ENCODE measurements at regions not wholly inside any gene's neighbourhood (a gene's known extent, or its start where the extent isn't known, plus 50 kb on each side); places are given as distances from the start of the nearest gene placed in this dataset.

DNA sequence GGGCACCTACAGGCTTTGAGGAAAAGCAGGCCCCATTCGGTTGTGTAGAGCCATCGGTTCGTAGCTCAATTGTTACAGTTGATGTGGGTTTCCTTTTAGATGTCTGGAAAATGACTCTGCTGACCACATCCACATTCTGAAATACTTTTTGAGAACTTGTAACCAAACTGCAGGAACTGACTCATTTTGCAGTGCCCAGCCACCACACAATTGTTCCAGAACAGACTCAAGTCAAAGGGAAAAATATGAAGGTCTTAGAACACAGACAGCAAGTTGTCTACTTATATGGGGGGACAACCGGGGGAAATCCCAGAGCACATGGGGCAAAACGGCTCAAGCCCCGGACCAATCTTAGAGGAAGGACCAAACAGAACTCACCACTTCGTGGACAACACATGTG, 557.6 kb upstream of the DIPK2B start:
- FAIRE-seq = peak; percentile 97
- peak; percentile 87 for DNase-seq (ENCODE audit: low spot score)

DNA sequence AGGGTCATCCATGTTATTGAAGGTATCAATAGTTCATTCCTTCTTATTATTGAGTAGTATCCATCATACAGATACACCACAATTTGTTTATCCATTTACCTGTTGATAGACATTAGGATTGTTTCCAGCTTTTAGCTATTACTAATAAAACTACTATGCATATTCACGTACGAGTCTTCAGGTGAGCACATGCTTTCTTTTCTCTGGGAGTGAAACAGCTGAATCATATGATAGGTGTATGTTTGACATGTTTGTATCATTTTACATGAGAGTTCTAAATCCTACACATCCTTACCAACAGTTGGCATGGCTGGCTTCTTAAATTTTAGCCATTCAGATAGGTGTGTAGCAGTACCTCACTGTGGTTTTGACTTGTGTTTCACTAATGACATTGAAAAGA, 556.6 kb upstream of the DIPK2B start:
- DNase-seq (ENCODE audit: low spot score) (no peak), FAIRE-seq (no peak)

DNA sequence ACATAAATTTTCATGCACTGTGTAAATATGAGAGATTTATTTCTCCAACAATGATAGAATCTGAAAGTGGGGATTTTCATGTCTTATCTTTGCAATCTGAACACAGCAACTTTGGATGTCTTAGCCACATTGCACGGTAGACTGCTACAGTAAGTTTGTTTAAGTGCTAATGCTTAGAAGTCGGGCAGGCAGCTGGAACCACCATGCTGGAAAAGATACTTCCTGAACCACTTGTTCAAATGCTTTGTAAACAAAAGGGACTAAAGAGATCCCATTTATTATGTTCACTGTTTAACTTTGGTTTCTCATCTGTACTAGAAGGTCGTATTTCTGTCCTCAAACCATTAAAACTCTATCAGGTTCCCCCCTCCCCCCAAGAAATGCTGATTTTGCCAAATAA, 555.9 kb upstream of the DIPK2B start:
- peak; percentile 36 for DNase-seq (ENCODE audit: low spot score)
- FAIRE-seq = peak; percentile 89

DNA sequence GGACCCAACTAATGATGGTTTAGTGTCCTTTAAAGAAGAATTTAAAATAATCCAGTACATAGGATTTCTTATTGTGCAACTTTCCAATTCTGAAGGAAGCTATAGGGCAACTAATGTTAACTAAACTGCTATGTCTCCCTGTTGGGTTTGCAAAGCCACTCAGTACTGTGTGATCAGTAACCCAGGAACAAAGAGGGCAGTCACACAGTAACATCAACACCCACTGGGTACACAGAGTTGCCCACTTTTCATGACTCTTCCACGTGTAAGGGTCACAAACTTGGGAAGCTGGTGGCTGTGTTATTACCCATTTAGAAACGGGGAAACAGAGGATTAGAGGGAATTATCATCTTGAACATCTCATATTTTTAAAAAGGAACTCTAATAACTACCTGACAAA, 555.0 kb upstream of the DIPK2B start:
- DNase-seq (ENCODE audit: low spot score) = peak; percentile 34
- FAIRE-seq = no peak

DNA sequence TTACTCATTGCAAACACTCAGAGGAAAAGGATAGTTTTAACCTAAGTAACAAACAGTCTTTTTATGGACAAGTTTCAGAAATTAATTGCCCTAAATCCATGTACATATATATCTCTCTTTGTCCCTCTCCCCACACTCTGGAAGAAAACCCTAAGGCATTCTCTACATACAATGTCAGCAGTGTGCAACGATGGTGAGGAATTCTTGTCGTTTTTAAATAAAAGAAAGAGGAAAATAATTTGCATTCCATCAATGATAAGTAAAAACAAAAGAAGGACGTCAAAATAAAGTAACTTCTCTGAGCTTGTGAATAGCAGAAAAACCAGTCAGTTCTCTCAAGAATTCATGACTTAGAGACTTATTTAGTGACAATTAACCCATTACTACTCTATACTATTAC, 550.5 kb upstream of the DIPK2B start:
- no peak for DNase-seq (ENCODE audit: low spot score)
- FAIRE-seq = no peak

DNA sequence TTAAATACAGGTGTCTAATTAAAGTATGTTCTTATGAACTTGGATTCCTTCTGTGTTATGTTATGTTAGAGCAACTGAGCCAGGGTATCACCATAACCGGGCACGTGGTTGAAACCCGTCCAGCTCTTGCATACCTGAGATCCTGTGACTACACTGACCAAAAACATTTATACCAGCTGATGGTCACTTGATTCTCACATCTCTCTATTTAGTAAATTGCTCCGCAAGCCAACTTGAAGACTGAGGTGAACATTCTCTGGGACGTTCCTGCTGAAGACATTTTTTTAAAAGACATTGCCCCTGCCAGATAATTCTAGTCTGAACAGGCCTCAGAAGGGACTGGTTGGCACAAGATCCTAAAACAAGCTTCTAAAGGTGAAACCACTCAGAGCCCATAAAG, 550.0 kb upstream of the DIPK2B start:
- FAIRE-seq = no peak
- DNase-seq (ENCODE audit: low spot score) = no peak

DNA sequence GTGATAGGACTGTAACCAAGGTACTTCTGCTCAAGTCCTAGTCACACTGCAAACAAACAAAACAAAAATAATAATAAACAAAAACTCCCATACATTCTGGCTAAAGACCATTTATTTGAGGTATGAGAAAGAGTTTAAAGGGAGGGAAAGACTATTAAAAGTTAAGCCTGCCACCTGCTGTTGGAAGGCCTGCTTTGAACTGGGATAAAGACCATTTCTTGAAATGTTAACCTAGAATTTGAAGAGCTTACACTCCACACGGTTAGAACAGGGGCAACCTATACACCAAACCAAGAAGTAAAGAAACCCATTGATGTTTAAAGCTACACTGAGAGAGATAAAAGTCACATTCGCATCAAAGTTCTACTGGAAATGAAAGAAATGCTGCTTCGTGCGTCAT, 548.7 kb upstream of the DIPK2B start:
- no peak for FAIRE-seq
- DNase-seq (ENCODE audit: low spot score) = no peak

DNA sequence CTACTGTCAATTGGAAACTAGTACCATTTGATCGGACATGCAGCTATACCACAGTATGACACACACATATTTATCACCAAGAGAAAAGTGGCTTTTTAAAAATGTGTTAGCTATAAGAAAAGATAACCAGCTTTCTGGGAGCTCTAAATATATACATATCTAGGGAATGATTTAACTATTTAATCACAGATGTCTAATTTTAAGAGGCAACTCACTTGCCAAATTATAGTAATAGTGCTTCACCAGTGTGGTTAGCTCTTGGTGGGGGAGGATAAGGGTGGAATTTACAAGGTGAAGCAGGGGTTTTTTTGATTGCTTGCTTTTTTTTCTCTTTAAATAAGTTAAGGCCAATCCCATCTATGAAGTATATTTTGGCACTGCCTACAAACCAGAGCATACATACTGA, 547.7 kb upstream of the DIPK2B start:
- FAIRE-seq = no peak

DNA sequence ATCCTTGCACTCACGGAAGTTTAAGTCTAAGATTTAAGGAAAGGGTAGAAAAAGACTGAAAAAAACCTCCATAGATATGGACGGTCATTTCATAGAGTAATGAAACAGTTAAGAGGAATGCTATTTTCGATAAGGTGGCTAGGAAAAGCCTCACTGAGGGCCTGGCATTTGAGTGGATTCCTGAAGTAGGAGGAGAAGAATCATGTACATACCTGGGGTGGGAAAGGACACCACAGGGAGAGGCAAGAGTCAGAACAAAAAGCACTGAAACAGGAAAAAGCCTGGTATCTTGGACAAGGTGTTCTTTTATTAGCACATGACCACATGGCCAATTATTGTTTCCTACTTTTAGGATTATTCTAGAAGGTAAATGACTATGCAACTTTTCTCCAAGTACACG, 547.2 kb upstream of the DIPK2B start:
- FAIRE-seq = no peak

More for the DNA sequence above, 547.7 kb upstream of the DIPK2B start:
- no peak for DNase-seq (ENCODE audit: low spot score)

DNA sequence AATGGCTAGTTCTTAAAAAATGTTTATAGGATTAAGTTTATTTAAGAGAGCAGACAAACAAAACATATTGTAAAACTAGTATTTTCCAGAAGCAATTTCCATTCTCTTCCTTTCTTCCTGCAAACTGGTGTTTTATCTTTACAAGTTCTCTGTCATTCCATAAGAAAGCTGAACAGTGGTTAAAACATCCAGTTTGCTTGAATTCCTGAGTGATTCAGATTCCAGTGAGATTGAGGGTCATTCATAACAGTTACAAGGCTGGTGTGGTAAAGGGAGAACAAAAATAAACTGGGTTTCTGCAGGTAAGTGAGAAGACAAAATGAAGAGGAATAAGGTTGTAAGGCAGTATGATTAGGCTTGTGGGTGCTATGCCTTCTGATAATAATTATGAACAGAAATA, 544.8 kb upstream of the DIPK2B start:
- FAIRE-seq (no peak), DNase-seq (ENCODE audit: low spot score) (no peak)

More for the DNA sequence above, 547.2 kb upstream of the DIPK2B start:
- DNase-seq (ENCODE audit: low spot score) = no peak

DNA sequence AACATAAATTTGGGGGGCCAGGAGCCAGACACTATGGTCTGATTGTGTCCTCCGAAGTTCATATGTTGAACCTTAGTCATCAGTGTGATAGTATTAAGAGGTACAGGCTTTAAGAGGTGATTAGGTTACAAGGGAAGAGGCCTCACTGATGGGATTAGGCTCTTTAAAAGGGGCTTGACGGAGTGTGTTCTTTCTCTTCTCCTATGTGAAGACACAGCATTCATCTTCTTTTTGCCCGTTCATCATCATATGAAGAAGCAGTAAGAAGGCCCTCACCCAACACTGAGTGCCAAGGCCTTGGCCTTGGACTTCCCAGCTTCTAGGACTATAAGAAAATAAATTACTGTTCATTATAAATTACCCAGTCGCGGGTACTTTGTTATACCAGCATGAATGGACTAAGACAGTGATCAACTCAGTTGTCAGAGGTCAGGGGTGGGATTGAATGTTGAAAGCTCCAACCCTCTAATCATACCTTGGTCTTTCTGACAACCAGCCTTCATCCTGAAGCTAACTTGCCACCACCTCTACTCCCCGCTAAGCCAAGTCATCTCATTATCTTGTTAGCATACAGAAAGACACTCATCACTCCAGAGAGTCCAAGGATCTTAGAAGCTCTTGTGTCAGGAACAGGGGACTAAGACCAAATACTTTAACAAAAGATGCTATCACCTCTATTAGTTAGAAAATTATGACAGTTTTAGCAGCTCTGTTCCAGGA, 543.4 kb upstream of the DIPK2B start:
- FAIRE-seq (no peak), DNase-seq (ENCODE audit: low spot score) (no peak)

DNA sequence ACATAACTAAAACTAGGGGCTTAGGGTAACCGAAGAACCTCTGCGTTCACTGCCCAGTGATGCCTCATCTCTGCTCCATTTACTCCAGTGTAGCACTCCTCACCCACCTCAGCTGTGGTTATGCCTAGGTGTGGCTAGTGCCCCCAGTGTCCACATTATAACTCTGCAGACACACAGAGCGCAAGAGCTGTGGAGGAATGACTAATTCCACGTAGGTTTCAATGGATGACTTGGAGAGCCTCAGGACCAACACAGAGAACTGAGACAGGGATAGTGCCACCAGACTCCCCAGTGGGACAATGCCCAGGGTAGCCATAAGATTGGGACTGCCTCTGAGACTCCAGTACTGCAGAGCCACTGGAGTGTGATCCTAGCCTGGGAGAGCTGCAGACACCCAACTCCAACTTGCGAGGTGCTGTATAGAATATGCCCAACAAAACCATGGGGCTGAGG, 542.4 kb upstream of the DIPK2B start:
- DNase-seq (ENCODE audit: low spot score) = peak; percentile 57
- no peak for FAIRE-seq

DNA sequence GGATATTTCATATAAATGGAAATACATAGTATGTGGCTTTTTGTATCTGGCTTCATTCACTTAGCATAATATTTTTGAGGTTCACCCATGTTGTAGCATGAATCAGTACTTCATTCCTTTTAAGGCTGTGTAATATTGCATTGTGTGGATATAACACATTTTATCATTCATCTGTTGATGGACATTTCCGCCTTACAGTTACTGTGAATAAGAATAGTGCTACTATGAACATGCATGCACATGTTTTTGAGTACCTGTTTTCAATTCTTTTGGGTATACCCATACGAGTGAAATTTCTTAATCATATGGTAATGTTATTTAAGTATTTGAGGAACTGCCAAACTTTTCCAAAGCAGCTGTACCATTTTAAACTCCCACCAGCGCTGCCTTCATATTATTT, 539.6 kb upstream of the DIPK2B start:
- no peak for FAIRE-seq

DNA sequence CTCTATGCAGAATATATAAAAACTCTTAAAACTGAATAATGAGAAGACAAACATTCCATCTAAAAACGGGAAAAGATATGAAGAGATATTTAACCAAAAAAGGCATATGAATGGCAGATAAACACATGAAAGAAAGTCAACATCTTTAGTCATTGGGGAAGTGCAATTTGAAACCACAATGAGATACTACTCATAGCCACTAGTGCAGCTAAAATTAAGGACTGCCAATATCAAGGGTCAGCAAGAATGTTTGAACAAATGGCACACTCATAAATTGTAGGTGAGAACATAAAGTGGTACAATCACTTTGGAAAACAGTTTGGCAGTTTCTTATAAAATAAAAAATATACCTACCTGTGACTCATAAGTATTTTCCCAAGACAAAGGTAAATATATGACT, 534.9 kb upstream of the DIPK2B start:
- FAIRE-seq = no peak

More for the DNA sequence above, 539.6 kb upstream of the DIPK2B start:
- DNase-seq (ENCODE audit: low spot score) = no peak

DNA sequence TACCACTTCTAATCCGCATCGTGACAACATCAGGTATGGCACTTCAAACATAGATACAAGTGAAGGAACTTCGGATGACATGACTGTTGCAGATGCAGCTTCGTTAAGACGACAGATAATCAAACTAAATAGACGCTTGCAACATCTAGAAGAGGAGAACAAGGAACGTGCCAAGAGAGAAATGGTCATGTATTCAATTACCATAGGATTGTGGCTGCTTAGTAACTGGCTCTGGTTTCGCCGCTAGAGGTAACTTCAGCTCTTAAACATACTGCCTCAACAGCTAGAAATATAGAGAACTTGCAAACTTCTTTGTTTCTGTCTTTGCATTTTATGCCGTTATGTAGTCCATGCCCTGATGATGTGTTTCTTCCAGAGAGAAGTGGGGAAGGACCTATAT, 530.8 kb upstream of the DIPK2B start:
- FAIRE-seq = no peak

More for the DNA sequence above, 534.9 kb upstream of the DIPK2B start:
- no peak for DNase-seq (ENCODE audit: low spot score)

DNA sequence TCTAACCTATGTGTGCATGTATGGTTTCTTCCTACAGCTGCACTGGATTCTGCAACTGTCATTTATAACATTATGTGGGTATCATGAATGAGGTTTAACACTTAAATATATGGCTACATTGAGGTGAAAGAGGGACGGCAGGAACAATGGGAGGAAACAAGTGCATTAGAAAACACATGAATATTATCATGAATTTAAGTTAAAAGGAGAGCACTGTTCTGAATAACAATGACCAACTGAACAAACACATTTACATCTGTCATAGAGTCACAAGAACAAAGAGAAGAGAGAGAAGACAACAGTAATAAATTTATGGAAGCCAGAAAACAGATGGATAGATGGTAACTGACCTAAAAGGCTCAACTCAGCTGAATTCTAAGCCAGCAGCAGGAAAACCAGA, 527.1 kb upstream of the DIPK2B start:
- DNase-seq (ENCODE audit: low spot score) = no peak
- FAIRE-seq = no peak

More for the DNA sequence above, 530.8 kb upstream of the DIPK2B start:
- DNase-seq (ENCODE audit: low spot score) = no peak

DNA sequence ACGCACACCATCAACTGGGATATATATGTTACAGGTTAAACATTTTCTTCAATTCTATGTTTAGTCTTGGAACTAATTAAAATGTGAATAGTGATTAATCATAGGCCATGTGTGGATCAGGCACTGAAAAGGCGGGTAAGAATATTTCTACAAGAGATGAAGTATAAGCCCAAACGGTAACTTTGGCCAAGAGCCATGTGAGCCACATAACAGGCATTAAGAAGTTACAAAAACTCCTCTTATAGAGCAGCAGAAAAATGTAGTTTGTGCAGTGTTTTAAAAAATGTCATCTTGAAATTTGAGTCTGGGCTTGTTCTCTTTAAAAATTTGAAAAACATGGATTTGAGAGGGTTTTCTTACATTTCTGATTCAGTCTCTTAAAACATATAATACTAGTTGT, 521.8 kb upstream of the DIPK2B start:
- FAIRE-seq (no peak), DNase-seq (ENCODE audit: low spot score) (no peak)

DNA sequence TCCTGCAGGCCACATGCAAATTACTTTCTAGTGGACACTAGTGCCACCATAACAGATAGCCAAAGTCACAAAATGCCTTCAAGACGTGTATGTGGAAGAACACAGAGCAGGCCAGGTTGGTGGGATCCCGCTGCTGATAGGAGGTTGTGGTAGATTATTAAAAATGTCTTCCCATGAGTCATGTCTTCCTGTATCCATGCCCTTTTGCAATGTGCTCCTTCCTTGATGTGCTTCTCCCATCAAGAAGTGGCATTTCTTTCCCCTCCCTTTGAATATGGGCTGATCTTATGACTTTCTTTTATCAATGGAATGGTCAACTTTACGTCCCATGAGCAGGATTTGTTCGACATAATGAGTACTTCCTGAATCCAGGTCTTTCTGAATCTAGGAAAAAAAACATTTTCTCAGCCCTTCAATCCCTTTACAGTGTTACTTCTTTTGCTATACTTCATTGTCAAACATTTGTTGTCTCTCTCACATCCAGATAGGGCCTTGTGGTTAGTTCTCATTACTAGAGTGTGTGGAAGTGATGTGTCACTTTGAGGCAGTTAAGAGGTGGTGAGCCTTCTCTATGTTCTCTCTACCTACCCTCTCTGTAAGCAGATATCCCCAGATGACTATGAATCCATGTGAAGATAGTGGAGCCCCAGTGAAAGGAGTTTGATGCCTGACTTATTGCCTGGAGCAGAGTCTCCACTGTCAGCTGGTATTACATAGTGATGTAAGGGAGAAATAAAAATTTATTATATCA, 519.2 kb upstream of the DIPK2B start:
- no peak for FAIRE-seq

DNA sequence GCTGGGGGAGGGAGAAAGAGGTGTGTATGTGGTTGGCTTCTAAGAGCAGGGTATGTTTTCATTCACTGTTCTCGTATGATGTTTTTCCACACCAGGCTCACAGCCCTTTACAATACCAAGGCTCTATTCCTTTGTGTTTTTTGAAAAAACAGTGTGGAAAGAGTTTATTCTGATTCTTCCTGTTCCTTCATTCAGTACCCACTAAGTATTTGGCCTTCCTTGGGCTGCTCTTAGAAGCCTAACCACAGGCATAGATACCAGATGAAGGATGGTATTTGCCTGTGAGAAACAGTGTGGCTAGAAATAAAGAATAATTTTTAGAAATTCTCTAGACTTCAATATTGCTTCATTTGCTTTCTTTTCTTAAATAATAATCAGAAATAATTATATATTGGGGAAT, 518.0 kb upstream of the DIPK2B start:
- no peak for FAIRE-seq
- no peak for DNase-seq (ENCODE audit: low spot score)

More for the DNA sequence above, 519.2 kb upstream of the DIPK2B start:
- no peak for DNase-seq (ENCODE audit: low spot score)

DNA sequence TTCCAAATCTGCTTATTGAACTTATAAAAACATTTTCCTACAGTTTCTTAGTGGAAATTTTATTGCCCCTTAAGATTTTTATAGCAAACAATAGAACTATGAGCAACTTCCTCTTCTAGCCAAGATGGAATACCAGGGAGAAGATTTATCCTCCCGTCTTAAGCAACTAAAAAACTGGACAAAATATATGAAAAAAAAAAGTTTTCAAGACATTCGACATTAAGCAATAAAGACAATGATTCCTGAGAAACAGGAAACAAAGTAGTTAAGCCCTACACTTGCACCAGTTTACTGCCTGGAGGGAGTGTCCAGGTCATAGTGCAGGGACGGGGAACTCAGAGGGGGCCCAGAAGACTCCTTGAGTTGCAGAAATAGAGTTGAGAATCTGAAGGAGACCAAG, 516.1 kb upstream of the DIPK2B start:
- FAIRE-seq = no peak
- no peak for DNase-seq (ENCODE audit: low spot score)

DNA sequence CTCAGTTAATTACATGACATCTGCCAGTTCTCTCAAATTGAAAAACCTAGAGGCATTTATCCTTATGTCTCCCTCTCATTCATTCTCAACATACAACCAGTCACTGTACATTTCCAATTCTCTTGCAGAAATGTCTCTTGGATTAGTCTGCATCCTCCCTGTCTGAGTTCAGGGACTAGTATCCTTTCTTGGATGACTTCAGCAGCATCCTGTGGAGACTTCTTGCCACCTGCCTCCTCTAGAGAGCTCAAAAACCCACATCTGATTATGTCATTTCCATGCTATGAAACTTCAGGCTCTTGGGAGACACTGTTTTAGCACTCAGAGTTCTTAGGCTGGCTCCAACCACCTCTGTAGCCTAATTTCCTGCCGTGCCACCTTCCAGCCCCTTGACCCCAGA, 515.1 kb upstream of the DIPK2B start:
- FAIRE-seq = peak; percentile 5
- peak; percentile 73 for DNase-seq (ENCODE audit: low spot score)

DNA sequence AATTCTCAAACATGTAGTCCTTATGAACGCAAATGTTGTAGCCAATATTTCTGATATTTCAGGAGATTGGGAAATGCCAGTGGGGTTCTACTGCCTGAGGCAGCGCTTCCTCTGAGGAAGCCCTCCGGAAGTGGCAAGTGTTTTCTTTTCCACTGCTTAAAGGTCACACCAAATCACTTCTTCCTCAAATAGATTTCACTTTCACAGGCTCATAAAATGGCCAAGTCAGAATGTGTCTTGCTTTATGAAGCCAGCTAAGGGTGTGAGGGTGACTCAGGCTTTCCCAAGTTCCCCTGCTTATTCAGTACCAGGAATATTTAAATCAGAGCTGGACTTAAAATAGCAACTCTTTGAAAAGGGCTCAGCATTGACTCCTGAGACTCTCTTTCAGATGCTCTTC, 514.2 kb upstream of the DIPK2B start:
- FAIRE-seq = no peak
- DNase-seq (ENCODE audit: low spot score) = peak; percentile 47

DNA sequence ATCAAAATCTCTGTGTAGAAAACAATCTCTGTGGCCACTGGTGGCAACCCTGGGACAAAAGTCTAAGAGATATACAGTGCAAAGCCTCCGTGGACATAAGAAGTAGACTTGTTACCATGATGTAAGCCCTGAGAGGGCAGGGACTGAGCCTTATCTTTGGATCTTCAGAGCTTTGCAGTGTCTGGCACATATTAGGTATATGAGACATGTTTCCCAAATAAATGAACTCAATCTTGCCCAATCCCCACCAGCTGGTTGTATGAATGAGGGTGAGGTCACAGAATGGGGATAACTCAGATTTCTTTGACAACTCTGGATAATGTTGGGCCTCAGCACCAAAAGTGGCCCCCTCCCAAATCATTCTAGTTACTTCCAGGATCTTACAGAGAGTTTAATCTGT, 511.4 kb upstream of the DIPK2B start:
- no peak for DNase-seq (ENCODE audit: low spot score)

More for the DNA sequence above, 511.4 kb upstream of the DIPK2B start:
- no peak for FAIRE-seq

Measured in RCC 7860 (cell line).